SK-N-SH (cell line): ENCODE measurements at regions not wholly inside any gene's neighbourhood (a gene's known extent, or its start where the extent isn't known, plus 50 kb on each side); places are given as distances from the start of the nearest gene placed in this dataset.

ENCODE experiments used
- CTCF ChIP-seq: fragments of 200-600 bp; sonication (generic); IDR thresholded peaks from 2 replicates; pipeline ENCODE4 v1.6.1; 2017; ENCODE audit warnings: antibody characterized with exemption, mild to moderate bottlenecking, moderate library complexity
- NRF1 ChIP-seq: IDR thresholded peaks from 2 replicates; pipeline ENCODE4 v1.6.1; 2012; ENCODE audit warnings: low read depth, mild to moderate bottlenecking, low read length
- USF1 ChIP-seq: IDR thresholded peaks from 2 replicates; pipeline ENCODE4 v1.4.0; 2012; ENCODE audit warnings: low read depth, borderline replicate concordance

GRCh38 chrX:28329156-28329555 is 258.1 kb upstream of the IL1RAPL1 start:
- TF ChIP-seq CTCF = no peak
- no peak for TF ChIP-seq USF1
- TF ChIP-seq NRF1 = no peak
